ENCODE measurements at regions not wholly inside any gene's neighbourhood (a gene's known extent, or its start where the extent isn't known, plus 50 kb on each side); places are given as distances from the start of the nearest gene placed in this dataset.
"Not testable (repeated sequence)": the region's sequence is repeated elsewhere in the genome, so short reads cannot be mapped to it uniquely, and the experiment has no call there.

DNA sequence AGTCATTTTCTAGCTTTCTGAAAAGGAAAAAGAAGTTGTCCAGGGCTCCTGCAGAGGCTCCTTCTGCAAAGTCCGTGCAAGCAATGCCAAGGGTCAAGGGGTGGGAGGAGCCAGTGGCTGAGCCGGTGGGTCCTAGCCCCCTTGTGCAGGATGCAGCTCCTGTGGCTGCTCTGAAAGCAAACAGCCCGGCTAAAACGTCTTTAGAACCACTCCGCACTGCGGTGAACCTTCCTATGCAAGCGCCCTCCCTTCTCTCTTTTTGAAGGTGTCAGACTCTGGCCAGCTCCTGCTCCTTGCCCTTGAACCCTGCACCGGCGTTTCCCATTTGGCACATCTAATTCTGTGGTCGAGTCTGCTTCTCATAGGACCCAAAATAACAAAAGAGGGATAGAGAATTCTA lies 183.1 kb downstream of the UACA start:
- Histone ChIP-seq H3K9me3 (ENCODE audit: control insufficient read depth in 2 of 2, insufficient read depth in 1 of 2, low read depth in 1 of 2, low read length in 1 of 2) (no peaks in the 10 kb centered on the region), H3K36me3 (ENCODE audit: control insufficient read depth in 2 of 2, insufficient read depth in 2 of 2, low read length in 1 of 2) (no peaks in the 10 kb centered on the region), H3K4me3 (ENCODE audit: low read depth in 1 of 2, low read length in 2 of 2) (no peak overlapping the region), H3K27me3 (ENCODE audit: control insufficient read depth in 1 of 2, insufficient read depth in 2 of 2, low read length in 2 of 2) (no peaks in the 10 kb centered on the region), H3K27ac (ENCODE audit: low read depth in 2 of 2, low read length in 1 of 2) (no peak overlapping the region), H3K4me1 (ENCODE audit: control insufficient read depth in 2 of 2, insufficient read depth in 2 of 2, low read length in 1 of 2) (peaks cover 0 to 3% of the 10 kb centered on the region in 2 donors)
- 64 to 73% methylated on average over 10 of the region's 10 CpGs for WGBS, 2 donors

DNA sequence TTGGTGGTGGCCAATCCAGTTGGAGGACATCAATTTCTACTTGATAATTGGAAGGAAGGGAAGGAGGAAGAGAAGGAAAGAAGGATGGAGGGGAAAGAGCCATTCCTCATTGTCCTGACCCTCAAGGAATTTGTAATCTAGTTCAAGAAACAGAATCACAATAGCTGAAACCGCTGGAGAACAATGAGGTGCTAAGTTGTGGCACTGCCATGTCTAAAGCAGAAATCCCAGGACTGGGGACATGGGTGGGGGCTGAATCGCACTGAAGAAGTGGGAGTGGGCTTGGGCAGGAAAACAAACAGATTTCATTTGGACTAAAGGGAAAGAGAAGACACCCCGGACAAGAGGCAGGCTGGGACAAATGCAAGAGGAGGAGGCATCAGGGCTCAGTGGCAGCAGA lies 183.6 kb downstream of the UACA start:
- Histone ChIP-seq H3K4me3 (ENCODE audit: low read depth in 1 of 2, low read length in 2 of 2) (no peak overlapping the region), H3K4me1 (ENCODE audit: control insufficient read depth in 2 of 2, insufficient read depth in 2 of 2, low read length in 1 of 2) (no peaks in the 10 kb centered on the region), H3K9me3 (ENCODE audit: control insufficient read depth in 2 of 2, insufficient read depth in 1 of 2, low read depth in 1 of 2, low read length in 1 of 2) (no peaks in the 10 kb centered on the region), H3K27ac (ENCODE audit: low read depth in 2 of 2, low read length in 1 of 2) (no peak overlapping the region), H3K36me3 (ENCODE audit: control insufficient read depth in 2 of 2, insufficient read depth in 2 of 2, low read length in 1 of 2) (no peaks in the 10 kb centered on the region), H3K27me3 (ENCODE audit: control insufficient read depth in 1 of 2, insufficient read depth in 2 of 2, low read length in 2 of 2) (no peaks in the 10 kb centered on the region)
- WGBS, 2 donors, result 75 to 79% methylated on average over 3 of the region's 3 CpGs

DNA sequence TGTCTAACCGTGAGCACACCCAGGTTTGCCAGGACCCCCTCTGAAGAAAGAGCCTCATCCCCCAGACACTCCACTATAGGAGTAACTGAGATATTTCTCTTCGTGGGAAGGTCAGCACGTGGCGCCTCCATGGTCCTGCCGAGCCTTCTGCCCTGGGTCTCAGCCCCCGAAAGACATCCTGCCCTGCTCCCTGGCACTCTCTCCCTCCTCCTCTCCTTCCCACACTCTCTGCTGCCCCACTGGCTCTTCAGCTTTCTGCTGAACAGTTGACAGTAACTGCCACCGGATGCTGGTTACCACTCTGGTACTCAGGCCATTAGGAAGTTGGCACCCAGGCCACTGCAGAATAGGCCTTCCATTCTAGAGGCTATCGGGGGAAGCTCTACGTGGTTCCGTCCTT lies 185.2 kb downstream of the UACA start:
- H3K36me3 ChIP-seq (ENCODE audit: control insufficient read depth in 2 of 2, insufficient read depth in 2 of 2, low read length in 1 of 2), result no peaks in the 10 kb centered on the region
- peaks cover 0 to 4% of the 10 kb centered on the region in 2 donors for H3K9me3 ChIP-seq (ENCODE audit: control insufficient read depth in 2 of 2, insufficient read depth in 1 of 2, low read depth in 1 of 2, low read length in 1 of 2)
- no peak overlapping the region for H3K4me3 ChIP-seq (ENCODE audit: low read depth in 1 of 2, low read length in 2 of 2)
- no peaks in the 10 kb centered on the region for H3K27me3 ChIP-seq (ENCODE audit: control insufficient read depth in 1 of 2, insufficient read depth in 2 of 2, low read length in 2 of 2)
- 95 to 97% methylated on average over 10 of the region's 10 CpGs for WGBS, 2 donors
- no peaks in the 10 kb centered on the region for H3K4me1 ChIP-seq (ENCODE audit: control insufficient read depth in 2 of 2, insufficient read depth in 2 of 2, low read length in 1 of 2)
- H3K27ac ChIP-seq (ENCODE audit: low read depth in 2 of 2, low read length in 1 of 2), result no peak overlapping the region

DNA sequence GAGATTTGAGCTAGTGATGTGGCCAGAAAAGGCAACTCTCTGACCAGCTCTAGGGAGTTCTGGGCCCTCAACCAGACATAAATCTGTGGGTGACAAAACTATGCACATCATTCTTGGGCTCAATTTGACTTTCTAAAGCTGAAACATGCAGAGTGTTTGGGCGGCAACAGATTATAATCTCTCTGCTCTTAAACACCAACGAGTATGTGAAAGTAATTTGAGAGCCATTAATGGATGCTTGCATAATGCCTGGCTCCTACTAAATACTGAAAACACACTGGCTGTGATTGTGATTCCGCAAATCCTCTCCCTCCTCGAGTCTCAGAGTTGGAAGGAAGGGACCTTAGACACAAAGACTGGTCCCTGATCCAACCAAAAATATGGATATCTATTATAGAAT lies 186.7 kb downstream of the UACA start:
- H3K9me3 ChIP-seq (ENCODE audit: control insufficient read depth in 2 of 2, insufficient read depth in 1 of 2, low read depth in 1 of 2, low read length in 1 of 2), result peaks cover 0 to 7% of the 10 kb centered on the region in 2 donors
- no peak overlapping the region for H3K4me3 ChIP-seq (ENCODE audit: low read depth in 1 of 2, low read length in 2 of 2)
- H3K27ac ChIP-seq (ENCODE audit: low read depth in 2 of 2, low read length in 1 of 2), result no peak overlapping the region
- WGBS, 2 donors, result 60% methylated on average over 4 of the region's 4 CpGs
- H3K36me3 ChIP-seq (ENCODE audit: control insufficient read depth in 2 of 2, insufficient read depth in 2 of 2, low read length in 1 of 2), result no peaks in the 10 kb centered on the region
- H3K27me3 ChIP-seq (ENCODE audit: control insufficient read depth in 1 of 2, insufficient read depth in 2 of 2, low read length in 2 of 2), result no peaks in the 10 kb centered on the region
- no peaks in the 10 kb centered on the region for H3K4me1 ChIP-seq (ENCODE audit: control insufficient read depth in 2 of 2, insufficient read depth in 2 of 2, low read length in 1 of 2)

DNA sequence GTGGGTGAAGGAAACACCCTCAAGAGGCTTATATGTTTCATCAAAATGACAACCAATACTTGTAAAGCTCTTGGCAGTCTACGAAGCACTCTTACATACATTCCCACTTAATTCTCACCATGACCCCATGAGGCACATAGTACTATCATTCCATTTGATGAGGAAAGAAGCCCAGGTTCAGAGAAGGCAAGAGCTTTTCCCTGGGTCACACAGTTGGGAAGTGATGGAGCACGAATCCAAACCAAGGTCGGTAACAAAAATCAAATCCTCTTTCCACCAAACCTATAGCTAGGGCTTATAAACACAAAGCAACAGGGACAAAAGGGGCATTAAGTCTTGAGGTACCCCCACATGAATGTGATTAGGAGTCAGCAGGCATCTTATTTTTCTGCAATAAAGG lies 187.1 kb downstream of the UACA start:
- Histone ChIP-seq H3K27me3 (ENCODE audit: control insufficient read depth in 1 of 2, insufficient read depth in 2 of 2, low read length in 2 of 2) (no peaks in the 10 kb centered on the region), H3K36me3 (ENCODE audit: control insufficient read depth in 2 of 2, insufficient read depth in 2 of 2, low read length in 1 of 2) (no peaks in the 10 kb centered on the region), H3K4me3 (ENCODE audit: low read depth in 1 of 2, low read length in 2 of 2) (no peak overlapping the region), H3K27ac (ENCODE audit: low read depth in 2 of 2, low read length in 1 of 2) (no peak overlapping the region), H3K9me3 (ENCODE audit: control insufficient read depth in 2 of 2, insufficient read depth in 1 of 2, low read depth in 1 of 2, low read length in 1 of 2) (peaks cover 0 to 7% of the 10 kb centered on the region in 2 donors), H3K4me1 (ENCODE audit: control insufficient read depth in 2 of 2, insufficient read depth in 2 of 2, low read length in 1 of 2) (no peaks in the 10 kb centered on the region)
- WGBS, 2 donors, result 92 to 93% methylated on average over 3 of the region's 3 CpGs

DNA sequence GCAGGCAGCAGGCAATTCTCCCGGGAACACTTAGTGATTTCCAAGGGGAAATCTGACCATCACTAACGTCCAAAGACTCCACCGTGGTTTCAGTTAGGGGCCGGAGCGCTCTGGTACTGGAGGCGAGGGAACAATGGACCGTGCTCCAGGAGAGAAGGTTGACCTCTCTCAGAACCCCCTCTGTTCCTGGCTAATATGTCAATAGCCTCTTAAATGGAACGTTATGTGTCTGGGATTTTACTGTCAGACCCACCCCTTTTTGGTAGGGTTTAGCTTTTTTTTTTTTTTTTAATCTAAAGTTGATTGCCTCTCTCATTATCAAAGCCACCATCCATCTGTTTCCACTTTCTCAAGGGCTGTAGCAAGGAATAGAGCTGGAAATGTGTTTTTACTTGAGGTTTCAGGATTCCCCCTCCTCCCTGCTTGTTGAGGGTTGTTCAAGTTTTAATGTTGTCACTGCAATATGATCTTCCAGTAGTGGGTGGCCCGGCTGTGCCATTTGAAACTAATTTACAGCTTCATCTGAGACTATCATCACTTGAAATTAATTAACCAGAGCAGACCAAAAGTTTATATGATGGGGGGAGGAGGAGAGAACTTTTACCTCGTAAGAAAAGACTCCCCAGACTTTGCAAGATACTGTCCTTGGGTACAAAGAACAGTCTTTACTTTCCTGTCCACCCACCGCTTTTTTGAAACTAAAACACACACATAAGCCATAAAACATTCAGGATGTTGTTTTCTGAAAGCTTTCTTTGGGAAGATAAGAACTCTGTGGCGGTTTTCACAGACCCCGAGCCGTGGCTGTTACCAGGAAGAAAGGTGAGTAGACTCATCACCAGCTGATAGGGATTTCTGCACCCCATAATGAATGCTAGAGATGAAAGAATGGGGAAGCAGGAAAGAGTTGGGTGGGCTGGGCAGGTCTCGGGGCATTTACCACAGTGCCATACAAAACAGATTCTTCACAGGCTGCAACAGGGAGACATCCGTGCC lies 187.8 kb downstream of the UACA start:
- no peak overlapping the region for H3K27ac ChIP-seq (ENCODE audit: low read depth in 2 of 2, low read length in 1 of 2)
- 67 to 71% methylated on average over 16 of the region's 16 CpGs for WGBS, 2 donors

DNA sequence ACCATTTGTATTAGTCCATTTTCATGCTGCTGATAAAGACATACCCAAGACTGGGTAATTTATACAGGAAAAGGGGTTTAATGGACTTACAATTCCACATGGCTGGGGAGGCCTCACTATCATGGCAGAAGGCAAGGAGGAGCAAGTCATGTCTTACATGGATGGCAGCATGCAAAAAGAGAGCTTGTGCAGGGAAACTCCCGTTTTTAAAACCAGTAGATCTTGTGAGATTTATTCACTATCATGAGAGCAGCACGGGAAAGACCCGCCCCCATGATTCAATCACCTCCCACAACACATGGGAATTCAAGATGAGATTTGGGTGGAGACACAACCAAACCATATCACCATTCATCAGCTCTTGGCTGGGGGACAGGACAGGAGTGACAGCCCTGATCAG lies 189.0 kb downstream of the UACA start:
- not testable (repeated sequence) for H3K27ac ChIP-seq (ENCODE audit: low read depth in 2 of 2, low read length in 1 of 2); H3K4me1 ChIP-seq (ENCODE audit: control insufficient read depth in 2 of 2, insufficient read depth in 2 of 2, low read length in 1 of 2); H3K36me3 ChIP-seq (ENCODE audit: control insufficient read depth in 2 of 2, insufficient read depth in 2 of 2, low read length in 1 of 2); H3K4me3 ChIP-seq (ENCODE audit: low read depth in 1 of 2, low read length in 2 of 2); H3K27me3 ChIP-seq (ENCODE audit: control insufficient read depth in 1 of 2, insufficient read depth in 2 of 2, low read length in 2 of 2); H3K9me3 ChIP-seq (ENCODE audit: control insufficient read depth in 2 of 2, insufficient read depth in 1 of 2, low read depth in 1 of 2, low read length in 1 of 2)
- 80 to 81% methylated on average over 3 of the region's 3 CpGs for WGBS, 2 donors

More for the DNA sequence above, 187.8 kb downstream of the UACA start:
- Histone ChIP-seq H3K4me3 (ENCODE audit: low read depth in 1 of 2, low read length in 2 of 2) (no peak overlapping the region), H3K27me3 (ENCODE audit: control insufficient read depth in 1 of 2, insufficient read depth in 2 of 2, low read length in 2 of 2) (no peaks in the 10 kb centered on the region), H3K9me3 (ENCODE audit: control insufficient read depth in 2 of 2, insufficient read depth in 1 of 2, low read depth in 1 of 2, low read length in 1 of 2) (peaks cover 0 to 7% of the 10 kb centered on the region in 2 donors), H3K4me1 (ENCODE audit: control insufficient read depth in 2 of 2, insufficient read depth in 2 of 2, low read length in 1 of 2) (no peaks in the 10 kb centered on the region), H3K36me3 (ENCODE audit: control insufficient read depth in 2 of 2, insufficient read depth in 2 of 2, low read length in 1 of 2) (no peaks in the 10 kb centered on the region)

DNA sequence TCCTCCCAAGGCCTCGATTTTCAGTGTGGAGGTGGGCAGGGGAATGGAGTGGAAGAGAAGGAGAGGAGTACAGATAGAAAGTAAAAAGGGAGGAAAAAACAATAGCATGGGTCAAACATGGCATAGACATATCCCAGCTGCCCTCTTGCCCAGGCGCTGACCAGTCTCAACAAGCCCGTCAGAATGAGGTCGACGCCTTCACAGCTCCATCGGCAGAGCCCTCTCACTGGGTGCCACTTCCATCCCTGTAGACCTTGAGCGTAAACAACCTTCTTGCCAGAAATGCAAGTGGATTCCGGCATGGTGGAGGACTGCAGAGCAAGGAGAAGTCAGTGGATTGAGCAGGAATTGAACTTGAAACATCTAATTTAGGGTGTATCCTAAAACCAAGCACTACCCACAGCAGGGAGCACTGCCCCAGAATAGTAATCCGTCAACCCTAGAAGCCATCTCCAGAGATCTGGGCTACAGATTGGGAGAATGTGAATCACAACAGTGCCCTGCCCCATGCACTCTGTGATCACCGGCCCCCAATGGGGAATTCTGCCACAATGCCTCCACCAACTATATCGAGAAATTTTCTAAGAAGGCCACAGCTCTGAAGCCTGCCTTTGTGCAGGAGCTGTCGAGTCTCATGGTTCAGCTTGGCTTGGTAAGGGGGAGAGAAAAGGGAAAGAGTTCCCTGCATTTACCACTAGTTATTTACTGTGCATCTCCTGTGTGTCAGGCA lies 190.1 kb downstream of the UACA start:
- H3K4me3 ChIP-seq (ENCODE audit: low read depth in 1 of 2, low read length in 2 of 2), result no peak overlapping the region
- H3K27ac ChIP-seq (ENCODE audit: low read depth in 2 of 2, low read length in 1 of 2), result no peak overlapping the region
- H3K9me3 ChIP-seq (ENCODE audit: control insufficient read depth in 2 of 2, insufficient read depth in 1 of 2, low read depth in 1 of 2, low read length in 1 of 2), result peaks cover 0 to 7% of the 10 kb centered on the region in 2 donors
- 92 to 96% methylated on average over 12 of the region's 12 CpGs for WGBS, 2 donors
- H3K27me3 ChIP-seq (ENCODE audit: control insufficient read depth in 1 of 2, insufficient read depth in 2 of 2, low read length in 2 of 2), result no peaks in the 10 kb centered on the region
- H3K36me3 ChIP-seq (ENCODE audit: control insufficient read depth in 2 of 2, insufficient read depth in 2 of 2, low read length in 1 of 2), result no peaks in the 10 kb centered on the region
- no peaks in the 10 kb centered on the region for H3K4me1 ChIP-seq (ENCODE audit: control insufficient read depth in 2 of 2, insufficient read depth in 2 of 2, low read length in 1 of 2)

DNA sequence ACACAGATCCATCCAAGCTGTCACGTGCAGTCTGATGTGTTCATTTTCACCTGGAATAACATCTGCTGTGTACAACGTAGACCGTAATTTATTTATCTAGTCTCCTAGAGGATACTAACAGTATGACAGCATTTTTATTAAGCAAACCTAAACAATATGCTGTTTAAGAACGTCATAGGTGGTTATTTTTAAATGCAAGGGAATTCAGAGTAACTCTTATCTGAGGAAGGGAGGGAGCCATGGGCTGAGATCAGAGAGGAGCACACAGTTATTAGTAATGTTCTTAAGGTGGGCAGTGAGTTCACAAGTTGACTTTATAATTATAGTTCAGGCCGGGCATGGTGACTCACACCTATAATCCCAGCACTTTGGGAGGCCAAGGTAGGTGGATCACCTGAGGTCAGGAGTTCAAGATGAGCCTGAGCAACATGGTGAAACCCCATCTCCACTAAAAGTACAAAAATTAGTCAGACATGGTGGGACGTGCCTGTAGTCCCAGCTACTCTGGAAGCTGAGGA lies 193.6 kb downstream of the UACA start:
- H3K4me1 ChIP-seq (ENCODE audit: control insufficient read depth in 2 of 2, insufficient read depth in 2 of 2, low read length in 1 of 2), result no peaks in the 10 kb centered on the region
- WGBS, 2 donors, result 53% methylated on average over 6 of the region's 6 CpGs
- no peak overlapping the region for H3K4me3 ChIP-seq (ENCODE audit: low read depth in 1 of 2, low read length in 2 of 2)
- no peaks in the 10 kb centered on the region for H3K36me3 ChIP-seq (ENCODE audit: control insufficient read depth in 2 of 2, insufficient read depth in 2 of 2, low read length in 1 of 2)
- peaks cover 0 to 7% of the 10 kb centered on the region in 2 donors for H3K9me3 ChIP-seq (ENCODE audit: control insufficient read depth in 2 of 2, insufficient read depth in 1 of 2, low read depth in 1 of 2, low read length in 1 of 2)
- no peak overlapping the region for H3K27ac ChIP-seq (ENCODE audit: low read depth in 2 of 2, low read length in 1 of 2)
- H3K27me3 ChIP-seq (ENCODE audit: control insufficient read depth in 1 of 2, insufficient read depth in 2 of 2, low read length in 2 of 2), result no peaks in the 10 kb centered on the region

Measured in esophagus (tissue), 2 donors.